ENCODE measurements at regions not wholly inside any gene's neighbourhood (a gene's known extent, or its start where the extent isn't known, plus 50 kb on each side); places are given as distances from the start of the nearest gene placed in this dataset.

DNA sequence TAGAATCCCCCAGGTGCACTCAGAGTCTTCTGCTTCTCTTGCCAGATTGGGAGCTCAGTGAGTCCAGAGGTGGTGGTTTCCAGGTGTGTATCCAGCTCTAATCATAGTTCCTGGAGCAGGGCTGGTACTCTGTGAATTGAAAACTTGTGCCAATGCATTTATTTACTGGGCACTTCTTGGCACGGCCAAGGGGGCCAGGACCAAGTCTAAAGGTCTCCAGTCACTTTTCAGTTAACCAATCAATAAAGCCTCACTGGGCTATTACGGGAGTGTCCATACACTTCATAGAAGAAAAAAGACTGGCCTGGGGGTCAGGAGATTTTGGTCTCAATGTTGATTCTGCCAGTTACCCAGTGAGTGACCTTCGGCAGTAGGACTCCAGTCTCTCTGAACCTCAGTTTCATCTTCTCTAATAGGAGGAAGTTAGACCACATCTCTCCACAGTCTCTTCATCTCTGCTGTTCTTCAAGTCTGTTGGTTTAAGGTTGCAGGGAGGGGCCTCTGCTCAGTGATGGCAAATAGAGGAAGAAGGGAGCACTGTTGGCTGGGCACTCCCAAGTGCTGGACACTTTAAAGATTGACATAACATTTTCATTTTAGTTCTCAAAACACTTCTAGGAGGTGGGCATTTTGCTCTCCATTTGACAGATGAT is 188.5 kb upstream of the E2F8 start:
- H4K20me1 ChIP-seq (replicated peaks in 1 of 2; ENCODE audit: control insufficient read depth in 1 of 2, insufficient read depth in 2 of 2, low read length in 2 of 2) = no peaks in the 10 kb centered on the region
- DNase-seq (ENCODE audit: low read depth in 1 of 2, low spot score in 2 of 2) = no peak
- no peak overlapping the region for H3K27ac ChIP-seq (ENCODE audit: low read depth, low read length)
- no peak overlapping the region for H3K4me3 ChIP-seq (ENCODE audit: extremely low read depth in 1 of 4, insufficient read depth in 2 of 4, low read depth in 3 of 4, low read length in 4 of 4)
- H3K9me3 ChIP-seq (ENCODE audit: insufficient read depth in 2 of 2, low read depth in 1 of 2, low read length in 1 of 2) = no peaks in the 10 kb centered on the region
- H2BK12ac ChIP-seq (ENCODE audit: low read depth, low read length) = no peak overlapping the region
- no peak overlapping the region for H2BK120ac ChIP-seq (replicated peaks; ENCODE audit: low read depth, low read length)
- H3K79me1 ChIP-seq (ENCODE audit: low read depth, low read length) = no peaks in the 10 kb centered on the region
- no peak overlapping the region for H4K8ac ChIP-seq (ENCODE audit: extremely low read depth, insufficient read depth, low read length)
- H2BK15ac ChIP-seq (ENCODE audit: low read length) = no peak overlapping the region
- H2AFZ ChIP-seq (ENCODE audit: low read length) = no peak overlapping the region
- FAIRE-seq = no peak
- no peaks in the 10 kb centered on the region for H3K36me3 ChIP-seq (ENCODE audit: control insufficient read depth in 2 of 4, insufficient read depth in 4 of 4, low read length in 3 of 4)
- peaks cover 2 to 16% (median 6%) of the 10 kb centered on the region in 4 experiments; a peak in 6 of 7 replicates for H3K4me1 ChIP-seq (replicated peaks in 1 of 4; ENCODE audit: control insufficient read depth in 3 of 4, insufficient read depth in 4 of 4, low read length in 3 of 4)
- H3K56ac ChIP-seq (replicated peaks; ENCODE audit: insufficient read length, low read depth, low read length) = no peak overlapping the region
- no peak overlapping the region for H3K4me2 ChIP-seq (ENCODE audit: insufficient read depth in 1 of 2, low read depth in 2 of 2, low read length in 2 of 2)
- H3K23me2 ChIP-seq (ENCODE audit: low read depth, low read length) = no peaks in the 10 kb centered on the region
- H4K91ac ChIP-seq (replicated peaks; ENCODE audit: insufficient read length, low read length) = no peak overlapping the region
- POLR2A ChIA-PET (ENCODE audit: partially characterized antibody) = no interaction called here
- H2AK5ac ChIP-seq (ENCODE audit: low read depth, low read length) = no peak overlapping the region
- 0 out of 7 replicates have a peak, but pooled peaks cover 0 to 2% (median 0%) of the 10 kb centered on the region in 4 experiments for H3K27me3 ChIP-seq (replicated peaks in 1 of 4; ENCODE audit: control insufficient read depth in 3 of 4, extremely low read depth in 1 of 4, insufficient read depth in 3 of 4, low read length in 3 of 4)
- H3K4ac ChIP-seq (replicated peaks; ENCODE audit: insufficient read length, low read depth, low read length) = no peak overlapping the region
- H3K14ac ChIP-seq (ENCODE audit: insufficient read length) = no peak overlapping the region
- TF ChIP-seq POLR2A (IDR thresholded peaks at IDR 0.05; ENCODE audit: control extremely low read depth in 1 of 2, low read depth in 2 of 2, low read length in 2 of 2) (no peak), BACH1 (IDR thresholded peaks at IDR 0.05; ENCODE audit: low read length) (no peak), RBBP5 (IDR thresholded peaks at IDR 0.05; ENCODE audit: borderline replicate concordance, low read depth, low read length) (no peak), EP300 (IDR thresholded peaks at IDR 0.05; ENCODE audit: borderline replicate concordance in 1 of 2, low read depth in 2 of 2, low read length in 2 of 2) (no peak), SAP30 (IDR thresholded peaks at IDR 0.05; ENCODE audit: insufficient read depth, insufficient replicate concordance, low read length) (no peak), CBX8 (IDR thresholded peaks at IDR 0.05; ENCODE audit: borderline replicate concordance, low read depth, low read length) (no peak)
- no peak overlapping the region for H2BK20ac ChIP-seq (ENCODE audit: low read length)
- H3K23ac ChIP-seq (ENCODE audit: insufficient read length) = no peak overlapping the region
- H4K5ac ChIP-seq (ENCODE audit: insufficient read length, low read depth, low read length) = no peak overlapping the region
- no peak overlapping the region for H3K18ac ChIP-seq (ENCODE audit: extremely low read depth, low read length)
- WGBS, 2 experiments (ENCODE audit: extremely low coverage in 1 of 2, insufficient coverage in 1 of 2, insufficient read length in 1 of 2, insufficient replicate concordance in 2 of 2, low coverage in 1 of 2, low lambda C conversion rate in 2 of 2, missing lambda C conversion rate in 1 of 2) = 91% methylated on average over 3 of the region's 3 CpGs; no CpG with 5 or more reads in 1 of the 2 experiments
- CTCF ChIA-PET (ENCODE audit: partially characterized antibody) = interaction anchor here (0.7 to 2.1 kb wide), 10 partner anchors 8 to 658 kb away, joined by 3 to 9 read pairs (median 4); no protein-coding TSS in a partner anchor
- no peak overlapping the region for H3K9ac ChIP-seq (replicated peaks in 1 of 4; ENCODE audit: extremely low read depth in 1 of 4, low read depth in 3 of 4, low read length in 3 of 4)
- H2BK5ac ChIP-seq (ENCODE audit: low read depth, low read length) = no peak overlapping the region
- H3K79me2 ChIP-seq (ENCODE audit: control insufficient read depth in 1 of 2, insufficient read depth in 2 of 2, low read length in 2 of 2) = no peaks in the 10 kb centered on the region
